GM19043 (cell line): ENCODE measurements at regions not wholly inside any gene's neighbourhood (a gene's known extent, or its start where the extent isn't known, plus 50 kb on each side); places are given as distances from the start of the nearest gene placed in this dataset.
"Not testable (repeated sequence)": the region's sequence is repeated elsewhere in the genome, so short reads cannot be mapped to it uniquely, and the experiment has no call there.

Experiments used
- ATAC-seq: cut with Tn5 transposase; IDR thresholded peaks from one replicate; pipeline ENCODE4 v1.9.1; 2021; ENCODE audit warnings: low read depth; ENCODE audit not compliant: unreplicated experiment

GRCh38 chrY:25152322-25152721, 100.4 kb upstream of the BPY2C start:
- not testable (repeated sequence) for ATAC-seq

GRCh38 chrY:25148007-25148406, 96.1 kb upstream of the BPY2C start:
- ATAC-seq = peak; percentile 93

- ATAC-seq = not testable (repeated sequence)
These were observed 80.4 kb upstream of the BPY2C start for GRCh38 chrY:25132139-25132849.

GRCh38 chrY:25120897-25121296, 69.0 kb upstream of the BPY2C start:
- not testable (repeated sequence) for ATAC-seq

- ATAC-seq = not testable (repeated sequence)
These were observed 56.3 kb upstream of the BPY2C start for GRCh38 chrY:25108180-25108579.
